ENCODE measurements at regions not wholly inside any gene's neighbourhood (a gene's known extent, or its start where the extent isn't known, plus 50 kb on each side); places are given as distances from the start of the nearest gene placed in this dataset.

GRCh38 chr22:27526901-27527300, 274.7 kb downstream of the MN1 start:
- TF ChIP-seq CTCF (IDR thresholded peaks at IDR 0.05; ENCODE audit: control extremely low read depth in 1 of 3, insufficient read depth in 1 of 3, low read depth in 1 of 3, low read length in 3 of 3) (no peak), RNF2 (IDR thresholded peaks at IDR 0.05; ENCODE audit: borderline replicate concordance, low read depth, low read length, missing control alignments, poor library complexity, severe bottlenecking) (no peak)

Data from H1 (cell line).